HEK293 (cell line): ENCODE measurements at regions not wholly inside any gene's neighbourhood (a gene's known extent, or its start where the extent isn't known, plus 50 kb on each side); places are given as distances from the start of the nearest gene placed in this dataset.

Source experiments
- CTCF ChIA-PET: fragments of 350-600 bp; formaldehyde crosslinking; extraction: SDS; loops from one replicate; lab custom pipeline; 2021; ENCODE audit warnings: antibody characterized with exemption; lab: Yijun Ruan, JAX
- POLR2A ChIA-PET: fragments of 300-600 bp; formaldehyde crosslinking; extraction: SDS; loops from one replicate; lab custom pipeline; 2020; ENCODE audit warnings: antibody characterized with exemption, inconsistent platforms; lab: Yijun Ruan, JAX
- H3K27ac ChIP-seq: fragments of 200-500 bp; sonication (Bioruptor generic); 2 replicates; pipeline ENCODE4 v1.5.1; 2014; ENCODE audit warnings: low read depth, low read length, control low read depth, inconsistent platforms; ENCODE audit errors: extremely low read depth
- H3K36me3 ChIP-seq, 2 experiments: fragments of 200-500 bp in 1 of 2; sonication (Bioruptor generic) in 1 of 2; 1 replicate in 1 of 2; 2 replicates in 1 of 2; pipeline ENCODE4 v1.5.1; 2014 to 2017; ENCODE audit warnings: inconsistent platforms in 2 of 2, low read length in 2 of 2; ENCODE audit not compliant: control insufficient read depth in 2 of 2, insufficient read depth in 1 of 2
- H3K4me1 ChIP-seq: fragments of 200-500 bp; sonication (Bioruptor generic); 2 replicates; pipeline ENCODE4 v1.5.1; 2014; ENCODE audit warnings: mild to moderate bottlenecking, low read length, inconsistent platforms; ENCODE audit not compliant: control insufficient read depth, insufficient read depth
- H3K4me3 ChIP-seq: 2 replicates; pipeline ENCODE4 v1.5.1; 2011; ENCODE audit warnings: low read depth, mild to moderate bottlenecking, control low read depth, low read length, moderate library complexity
- H3K9me3 ChIP-seq: fragments of 200-500 bp; sonication (Bioruptor generic); 2 replicates; pipeline ENCODE4 v1.5.1; 2014; ENCODE audit warnings: low read depth, low read length, inconsistent platforms; ENCODE audit not compliant: control insufficient read depth, insufficient read depth
- KLF7 ChIP-seq: fragments of 450-650 bp; formaldehyde crosslinking; IDR thresholded peaks from 2 replicates; pipeline ENCODE4 v1.5.1; 2016; ENCODE audit warnings: missing biosample characterization, missing genetic modification characterization, borderline replicate concordance
- OSR2 ChIP-seq: fragments of 450-650 bp; formaldehyde crosslinking; IDR thresholded peaks from 2 replicates; pipeline ENCODE4 v1.5.1; 2016; ENCODE audit warnings: missing biosample characterization, missing genetic modification characterization
- PRDM2 ChIP-seq: fragments of 450-650 bp; formaldehyde crosslinking; IDR thresholded peaks from 2 replicates; pipeline ENCODE4 v1.5.1; 2016; ENCODE audit warnings: missing biosample characterization, missing genetic modification characterization, borderline replicate concordance
- ZBTB44 ChIP-seq: fragments of 450-650 bp; IDR thresholded peaks from 2 replicates; pipeline ENCODE4 v1.5.1; 2018; ENCODE audit warnings: missing biosample characterization, mild to moderate bottlenecking, missing genetic modification characterization
- ZEB2 ChIP-seq: fragments of 450-650 bp; formaldehyde crosslinking; IDR thresholded peaks from 2 replicates; pipeline ENCODE4 v1.5.1; 2016; ENCODE audit warnings: missing biosample characterization, missing genetic modification characterization
- ZIC2 ChIP-seq: fragments of 450-650 bp; formaldehyde crosslinking; IDR thresholded peaks from 2 replicates; pipeline ENCODE4 v1.5.1; 2016; ENCODE audit warnings: missing biosample characterization, missing genetic modification characterization
- ZNF121 ChIP-seq: fragments of 450-650 bp; formaldehyde crosslinking; IDR thresholded peaks from 2 replicates; pipeline ENCODE4 v1.5.1; 2016; ENCODE audit warnings: missing biosample characterization, missing genetic modification characterization
- ZNF133 ChIP-seq: fragments of 450-650 bp; formaldehyde crosslinking; IDR thresholded peaks from 2 replicates; pipeline ENCODE4 v1.5.1; 2016; ENCODE audit warnings: missing biosample characterization, missing genetic modification characterization
- ZNF18 ChIP-seq: fragments of 450-650 bp; formaldehyde crosslinking; IDR thresholded peaks from 2 replicates; pipeline ENCODE4 v1.5.1; 2016; ENCODE audit warnings: missing biosample characterization, missing genetic modification characterization
- ZNF341 ChIP-seq: fragments of 450-650 bp; formaldehyde crosslinking; IDR thresholded peaks from 2 replicates; pipeline ENCODE4; 2016; ENCODE audit warnings: low read depth, missing biosample characterization, missing genetic modification characterization
- ZNF423 ChIP-seq: fragments of 450-650 bp; formaldehyde crosslinking; IDR thresholded peaks from 2 replicates; pipeline ENCODE4 v1.5.1; 2016; ENCODE audit warnings: missing biosample characterization, missing genetic modification characterization
- ZNF473 ChIP-seq: fragments of 450-650 bp; formaldehyde crosslinking; IDR thresholded peaks from 2 replicates; pipeline ENCODE4 v1.5.1; 2017; ENCODE audit warnings: missing biosample characterization, missing genetic modification characterization
- ZNF548 ChIP-seq: fragments of 450-650 bp; formaldehyde crosslinking; IDR thresholded peaks from 2 replicates; pipeline ENCODE4 v1.5.1; 2016; ENCODE audit warnings: missing biosample characterization, missing genetic modification characterization
- ZNF561 ChIP-seq: fragments of 450-650 bp; IDR thresholded peaks from 2 replicates; pipeline ENCODE4 v1.5.1; 2018; ENCODE audit warnings: missing biosample characterization, missing genetic modification characterization, borderline replicate concordance
- ZNF623 ChIP-seq: fragments of 450-650 bp; formaldehyde crosslinking; IDR thresholded peaks from 2 replicates; pipeline ENCODE4 v1.5.1; 2016; ENCODE audit warnings: missing biosample characterization, missing genetic modification characterization
- ZNF660 ChIP-seq: fragments of 450-650 bp; IDR thresholded peaks from 2 replicates; pipeline ENCODE4 v1.5.1; 2018; ENCODE audit warnings: missing biosample characterization, mild to moderate bottlenecking, missing genetic modification characterization
- ZNF664 ChIP-seq: fragments of 450-650 bp; formaldehyde crosslinking; IDR thresholded peaks from 2 replicates; pipeline ENCODE4 v1.5.1; 2016; ENCODE audit warnings: missing biosample characterization, missing genetic modification characterization
- ZNF76 ChIP-seq: fragments of 450-650 bp; formaldehyde crosslinking; IDR thresholded peaks from 2 replicates; pipeline ENCODE4; 2016; ENCODE audit warnings: low read depth, missing biosample characterization, missing genetic modification characterization, borderline replicate concordance
- ZXDB ChIP-seq: fragments of 450-650 bp; formaldehyde crosslinking; IDR thresholded peaks from 2 replicates; pipeline ENCODE4 v1.5.1; 2016; ENCODE audit warnings: missing biosample characterization, missing genetic modification characterization

GRCh38 chr16:85348911-85349334 is 236.7 kb upstream of the CIBAR2 start (continued):
- no peak for TF ChIP-seq ZNF18

GRCh38 chr16:85349365-85350145 is 237.3 kb upstream of the CIBAR2 start:
- CTCF ChIA-PET: interaction anchor here (0.5 to 1.4 kb wide), 3 partner anchors 20 to 1283 kb away, joined by 3 read pairs; no protein-coding TSS in a partner anchor
- H3K4me1 ChIP-seq: no peaks in the 10 kb centered on the region
- TF ChIP-seq OSR2 (no peak), ZNF121 (tag by site-specific recombination) (no peak), ZNF664 (peak; percentile 66; the same call in 1 of the 2 replicates), ZNF76 (tag by site-specific recombination) (no peak), ZNF623 (no peak), ZNF561 (tag by site-specific recombination) (no peak), ZIC2 (tag by site-specific recombination) (peak; percentile 63)
- POLR2A ChIA-PET: no interaction called here
- H3K4me3 ChIP-seq: no peak overlapping the region
- H3K9me3 ChIP-seq: no peaks in the 10 kb centered on the region
- no peak overlapping the region for H3K27ac ChIP-seq
- no peaks in the 10 kb centered on the region for H3K36me3 ChIP-seq

- H3K9me3 ChIP-seq: no peaks in the 10 kb centered on the region
- TF ChIP-seq ZNF664 (peak; percentile 59; the same call in 1 of the 2 replicates), KLF7 (tag by site-specific recombination) (no peak)
- TF ChIP-seq, all 188 proteins: peak for 1
- H3K4me3 ChIP-seq: no peak overlapping the region
- POLR2A ChIA-PET: interaction anchor here (0.8 kb wide), 1 partner anchor 12 kb away, joined by 3 read pairs; no protein-coding TSS in a partner anchor
- CTCF ChIA-PET: interaction anchor here (1.0 to 1.4 kb wide), 3 partner anchors 19 to 68 kb away, joined by 3 read pairs; no protein-coding TSS in a partner anchor
- H3K36me3 ChIP-seq: no peaks in the 10 kb centered on the region
- H3K4me1 ChIP-seq: no peaks in the 10 kb centered on the region
- H3K27ac ChIP-seq: no peak overlapping the region
Measured at GRCh38 chr16:85350146-85350728, 238.0 kb upstream of the CIBAR2 start.

- Histone ChIP-seq H3K9me3 (no peaks in the 10 kb centered on the region), H3K4me1 (no peaks in the 10 kb centered on the region), H3K4me3 (no peak overlapping the region), H3K36me3 (no peaks in the 10 kb centered on the region), H3K27ac (no peak overlapping the region)
- ChIA-PET POLR2A (interaction anchor here (0.8 kb wide), 1 partner anchor 11 kb away, joined by 3 read pairs; no protein-coding TSS in a partner anchor), CTCF (interaction anchor here (1.0 kb wide), 1 partner anchor 68 kb away, joined by 3 read pairs; no protein-coding TSS in a partner anchor)
- TF ChIP-seq ZEB2 (tag by site-specific recombination) (peak; percentile 29; the same call in 1 of the 2 replicates), ZNF548 (tag by site-specific recombination) (peak; percentile 47; the same call in 1 of the 2 replicates), ZNF423 (peak; percentile 25; the same call in 1 of the 2 replicates), ZIC2 (tag by site-specific recombination) (peak; percentile 74), ZNF133 (no peak), ZXDB (peak; percentile 61; the same call in 1 of the 2 replicates), ZNF473 (tag by site-specific recombination) (no peak), PRDM2 (tag by site-specific recombination) (no peak), ZNF660 (tag by site-specific recombination) (peak; percentile 93), ZNF341 (tag by site-specific recombination) (peak; percentile 98), ZBTB44 (peak; percentile 68; the same call in 1 of the 2 replicates)
Measured at GRCh38 chr16:85350973-85351372, 238.7 kb upstream of the CIBAR2 start.
